ENCODE measurements at regions not wholly inside any gene's neighbourhood (a gene's known extent, or its start where the extent isn't known, plus 50 kb on each side); places are given as distances from the start of the nearest gene placed in this dataset.

GRCh38 chrX:125378205-125378604 is 58.5 kb downstream of the TEX13C start:
- peak; percentile 1 for DNase-seq (ENCODE audit: low read depth, low spot score)

- DNase-seq (ENCODE audit: low read depth, low spot score): no peak
Measured at GRCh38 chrX:125378770-125379169, 59.1 kb downstream of the TEX13C start.

- no peak for DNase-seq (ENCODE audit: low read depth, low spot score)
Measured at GRCh38 chrX:125382148-125382628, 62.5 kb downstream of the TEX13C start.

GRCh38 chrX:125382889-125383288 is 63.2 kb downstream of the TEX13C start:
- no peak for DNase-seq (ENCODE audit: low read depth, low spot score)

GRCh38 chrX:125384867-125385266 is 65.2 kb downstream of the TEX13C start:
- no peak for DNase-seq (ENCODE audit: low read depth, low spot score)

- no peak for DNase-seq (ENCODE audit: low read depth, low spot score)
Measured at GRCh38 chrX:125387945-125388344, 68.3 kb downstream of the TEX13C start.

GRCh38 chrX:125394449-125394848 is 74.8 kb downstream of the TEX13C start:
- no peak for DNase-seq (ENCODE audit: low read depth, low spot score)

GRCh38 chrX:125395626-125396025 is 76.0 kb downstream of the TEX13C start:
- DNase-seq (ENCODE audit: low read depth, low spot score): no peak

- DNase-seq (ENCODE audit: low read depth, low spot score): no peak
Measured at GRCh38 chrX:125398959-125399440, 79.3 kb downstream of the TEX13C start.

GRCh38 chrX:125402807-125403206 is 83.1 kb downstream of the TEX13C start:
- DNase-seq (ENCODE audit: low read depth, low spot score): no peak

- no peak for DNase-seq (ENCODE audit: low read depth, low spot score)
Measured at GRCh38 chrX:125404667-125405160, 85.0 kb downstream of the TEX13C start.

- no peak for DNase-seq (ENCODE audit: low read depth, low spot score)
Measured at GRCh38 chrX:125405339-125405738, 85.7 kb downstream of the TEX13C start.

GRCh38 chrX:125407314-125407713 is 87.6 kb downstream of the TEX13C start:
- no peak for DNase-seq (ENCODE audit: low read depth, low spot score)

GRCh38 chrX:125420809-125421208 is 101.1 kb downstream of the TEX13C start:
- DNase-seq (ENCODE audit: low read depth, low spot score): no peak

- no peak for DNase-seq (ENCODE audit: low read depth, low spot score)
Measured at GRCh38 chrX:125422986-125423385, 103.3 kb downstream of the TEX13C start.

- no peak for DNase-seq (ENCODE audit: low read depth, low spot score)
Measured at GRCh38 chrX:125424536-125424935, 104.9 kb downstream of the TEX13C start.

- DNase-seq (ENCODE audit: low read depth, low spot score): peak; percentile 36
Measured at GRCh38 chrX:125436855-125437254, 117.2 kb downstream of the TEX13C start.

- DNase-seq (ENCODE audit: low read depth, low spot score): no peak
Measured at GRCh38 chrX:125439194-125439849, 119.7 kb downstream of the TEX13C start.

GRCh38 chrX:125444659-125445058 is 125.0 kb downstream of the TEX13C start:
- DNase-seq (ENCODE audit: low read depth, low spot score): peak; percentile 12

GRCh38 chrX:125475482-125475881 is 155.8 kb downstream of the TEX13C start:
- no peak for DNase-seq (ENCODE audit: low read depth, low spot score)

- no peak for DNase-seq (ENCODE audit: low read depth, low spot score)
Measured at GRCh38 chrX:125492439-125492838, 172.8 kb downstream of the TEX13C start.

GRCh38 chrX:125493004-125493403 is 173.3 kb downstream of the TEX13C start:
- DNase-seq (ENCODE audit: low read depth, low spot score): peak; percentile 2

GRCh38 chrX:125497667-125498066 is 178.0 kb downstream of the TEX13C start:
- no peak for DNase-seq (ENCODE audit: low read depth, low spot score)
